Stomach (tissue), 8 donors: ENCODE measurements at regions not wholly inside any gene's neighbourhood (a gene's known extent, or its start where the extent isn't known, plus 50 kb on each side); places are given as distances from the start of the nearest gene placed in this dataset.

ENCODE experiments used
- DNase-seq, 2 donors: peaks; one replicate each; pipeline versions ENCODE4 v3.0.0 to v3.0.0-alpha.2; 2013 to 2019
- H3K27ac ChIP-seq, 5 donors: fragments of 200-600 bp in 4 of 5; sonication (generic) in 4 of 5; one replicate each; pipeline ENCODE4 v1.5.1; 2013 to 2019; ENCODE audit warnings: mild to moderate bottlenecking in 1 of 5, moderate library complexity in 1 of 5
- H3K27me3 ChIP-seq, 3 donors: fragments of 200-600 bp; sonication (generic); one replicate each; pipeline ENCODE4 v1.5.1; 2017 to 2019; ENCODE audit warnings: mixed run types in 1 of 3
- H3K36me3 ChIP-seq, 4 donors: fragments of 200-600 bp; sonication (generic); 1 replicate in 3 of 4; 2 replicates in 1 of 4; pipeline ENCODE4 v1.5.1; 2016 to 2019
- H3K4me1 ChIP-seq, 4 donors: fragments of 200-600 bp; sonication (generic); one replicate each; pipeline ENCODE4 v1.5.1; 2016 to 2019
- H3K4me3 ChIP-seq, 4 donors: fragments of 200-600 bp; sonication (generic) in 3 of 4; one replicate each; pipeline ENCODE4 v1.5.1; 2016 to 2019; ENCODE audit warnings: mild to moderate bottlenecking in 1 of 4
- H3K9me3 ChIP-seq, 4 donors: fragments of 200-600 bp; sonication (generic); one replicate each; pipeline ENCODE4 v1.5.1; 2016 to 2019
- EP300 ChIP-seq: sonication (generic); formaldehyde crosslinking; IDR thresholded peaks from one replicate; pipeline ENCODE4 v1.6.1; 2017; ENCODE audit warnings: antibody characterized with exemption
- POLR2A ChIP-seq, 4 donors: fragments of 450-650 bp; IDR thresholded peaks; one replicate each; pipeline ENCODE4 v1.6.1; 2016; ENCODE audit warnings: antibody characterized with exemption in 4 of 4, control low read depth in 2 of 4, mild to moderate bottlenecking in 1 of 4, moderate library complexity in 1 of 4
- POLR2AphosphoS5 ChIP-seq, 3 donors: sonication (generic); formaldehyde crosslinking; IDR thresholded peaks; one replicate each; pipeline ENCODE4 v1.6.1; 2016; ENCODE audit warnings: antibody characterized with exemption in 3 of 3
- WGBS, 5 donors: extraction: QIAGEN DNeasy Blood & Tissue Kit in 3 of 5; methylation state at CpG; one replicate each; pipeline versions ENCODE4 v1.1.5 to v1.1.7; 2013 to 2018; 5-methylcytosine and 5-hydroxymethylcytosine counted together
- intact Hi-C: fragments of 100-400 bp; cut with DNase I; formaldehyde crosslinking; loops from one replicate; pipeline ENCODE4 v1.15.1; 2023; ENCODE audit warnings: low total_unique reads
- TF ChIP-seq, protein P1 (sequence below), 7 experiments: fragments of 450-650 bp in 4 of 7; fragments of 200-600 bp in 3 of 7; sonication (generic) in 3 of 7; IDR thresholded peaks; one replicate each; pipeline ENCODE4 v1.5.1; 2016 to 2019; ENCODE audit warnings: antibody characterized with exemption in 7 of 7, control low read depth in 2 of 7, mild to moderate bottlenecking in 1 of 7
- donor health status: healthy with polysubstance abuse.
- donor health status: Bipolar disorder and iron deficiency.
- donor health status: healthy.

DNA sequence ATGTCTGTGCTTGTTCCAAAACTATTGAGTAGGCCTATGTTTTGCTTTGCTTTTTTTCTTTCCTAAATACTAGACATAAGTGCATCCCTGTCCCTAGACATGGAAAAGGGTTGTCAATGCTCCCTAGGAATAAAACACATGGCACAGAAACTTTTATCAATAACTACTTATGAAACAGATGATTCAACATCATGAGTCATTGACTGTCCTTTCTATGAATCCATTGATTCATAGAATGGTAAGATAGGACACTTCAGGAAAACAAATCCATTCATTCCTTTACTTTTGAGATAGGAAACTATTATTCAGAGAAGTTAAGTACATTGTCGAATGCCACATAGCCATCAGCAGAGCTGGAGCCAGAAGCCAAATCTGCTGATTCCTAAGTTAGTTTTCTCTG lies 147.5 kb downstream of the TSEN15 start:
- intact Hi-C loops = no loop called here
- DNase-seq = no peak
- H3K4me3 ChIP-seq = no peak overlapping the region
- no peaks in the 10 kb centered on the region for H3K36me3 ChIP-seq
- no peaks in the 10 kb centered on the region for H3K9me3 ChIP-seq
- no peaks in the 10 kb centered on the region for H3K27me3 ChIP-seq
- no peaks in the 10 kb centered on the region for H3K4me1 ChIP-seq
- WGBS, 5 donors = 86 to 91% (median 89%) methylated on average over 1 of the region's 1 CpG
- no peak overlapping the region for H3K27ac ChIP-seq
- TF ChIP-seq POLR2A (IDR thresholded peaks at IDR 0.05) = no peak
- TF ChIP-seq EP300 = no peak
- TF ChIP-seq POLR2AphosphoS5 (IDR thresholded peaks at IDR 0.05) = no peak
- TF ChIP-seq, protein P1, sequence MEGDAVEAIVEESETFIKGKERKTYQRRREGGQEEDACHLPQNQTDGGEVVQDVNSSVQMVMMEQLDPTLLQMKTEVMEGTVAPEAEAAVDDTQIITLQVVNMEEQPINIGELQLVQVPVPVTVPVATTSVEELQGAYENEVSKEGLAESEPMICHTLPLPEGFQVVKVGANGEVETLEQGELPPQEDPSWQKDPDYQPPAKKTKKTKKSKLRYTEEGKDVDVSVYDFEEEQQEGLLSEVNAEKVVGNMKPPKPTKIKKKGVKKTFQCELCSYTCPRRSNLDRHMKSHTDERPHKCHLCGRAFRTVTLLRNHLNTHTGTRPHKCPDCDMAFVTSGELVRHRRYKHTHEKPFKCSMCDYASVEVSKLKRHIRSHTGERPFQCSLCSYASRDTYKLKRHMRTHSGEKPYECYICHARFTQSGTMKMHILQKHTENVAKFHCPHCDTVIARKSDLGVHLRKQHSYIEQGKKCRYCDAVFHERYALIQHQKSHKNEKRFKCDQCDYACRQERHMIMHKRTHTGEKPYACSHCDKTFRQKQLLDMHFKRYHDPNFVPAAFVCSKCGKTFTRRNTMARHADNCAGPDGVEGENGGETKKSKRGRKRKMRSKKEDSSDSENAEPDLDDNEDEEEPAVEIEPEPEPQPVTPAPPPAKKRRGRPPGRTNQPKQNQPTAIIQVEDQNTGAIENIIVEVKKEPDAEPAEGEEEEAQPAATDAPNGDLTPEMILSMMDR (IDR thresholded peaks at IDR 0.05) = no peak

DNA sequence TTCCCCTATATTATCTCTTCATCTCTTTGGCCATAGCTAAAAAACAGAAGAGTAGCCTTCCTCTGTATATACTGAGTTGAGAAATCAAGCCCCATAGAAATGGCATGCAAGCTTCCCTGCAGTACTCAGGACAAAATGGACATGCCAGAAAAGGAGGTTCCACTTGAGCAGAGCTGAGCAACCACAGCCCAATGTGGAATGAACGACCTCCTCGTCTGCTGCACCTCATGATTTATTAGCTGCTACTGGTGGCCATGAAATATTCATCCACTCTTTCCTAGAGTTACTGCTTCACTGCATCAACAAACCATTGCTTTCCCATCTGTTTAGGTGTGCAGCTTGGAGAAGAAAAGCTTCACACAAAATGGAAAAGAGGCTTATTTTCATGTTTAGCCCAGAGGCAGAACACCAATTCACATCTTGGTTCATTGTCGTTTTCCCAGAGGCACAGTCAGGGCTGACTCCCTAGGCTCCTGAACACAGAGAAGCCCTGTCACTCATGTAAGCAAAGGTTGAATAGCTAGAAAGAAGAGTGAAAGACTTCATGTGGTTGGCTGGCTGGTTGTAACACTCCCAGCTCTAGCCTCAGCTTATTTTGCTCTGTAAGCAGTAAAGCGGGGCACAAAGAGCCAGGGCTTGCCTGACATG lies 148.0 kb downstream of the TSEN15 start:
- no peaks in the 10 kb centered on the region for H3K27me3 ChIP-seq
- intact Hi-C loops = no loop called here
- no peak for TF ChIP-seq EP300
- no peak for TF ChIP-seq POLR2AphosphoS5 (IDR thresholded peaks at IDR 0.05)
- TF ChIP-seq, protein P1 (IDR thresholded peaks at IDR 0.05) = no peak
- no peak for TF ChIP-seq POLR2A (IDR thresholded peaks at IDR 0.05)

DNA sequence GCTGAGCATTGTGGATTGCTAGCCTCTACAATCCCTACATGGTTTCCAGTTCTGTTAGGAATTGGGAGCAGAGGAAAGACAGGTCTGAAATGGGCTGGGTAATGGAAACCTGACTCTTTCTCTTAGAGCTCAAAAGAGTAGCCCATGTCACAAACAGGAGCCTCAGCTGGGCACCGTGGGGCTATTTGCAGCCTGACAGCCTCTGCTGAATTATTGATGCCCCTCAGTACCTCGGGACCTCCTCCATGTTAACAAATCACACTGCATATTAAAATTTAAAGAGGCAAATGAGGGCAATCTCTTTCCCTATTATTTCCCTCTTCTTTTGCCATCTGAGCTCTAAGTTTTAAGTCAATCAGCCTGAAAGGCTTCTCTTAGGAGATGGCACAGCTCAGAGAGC lies 157.1 kb downstream of the TSEN15 start:
- TF ChIP-seq EP300 = no peak
- TF ChIP-seq POLR2A (IDR thresholded peaks at IDR 0.05) = no peak
- TF ChIP-seq, protein P1 (IDR thresholded peaks at IDR 0.05) = no peak
- TF ChIP-seq POLR2AphosphoS5 (IDR thresholded peaks at IDR 0.05) = no peak
- Histone ChIP-seq H3K4me1 (no peaks in the 10 kb centered on the region), H3K4me3 (no peak overlapping the region), H3K27ac (no peak overlapping the region), H3K36me3 (no peaks in the 10 kb centered on the region), H3K9me3 (no peaks in the 10 kb centered on the region), H3K27me3 (no peaks in the 10 kb centered on the region)
- no peak for DNase-seq
- intact Hi-C loops = no loop called here
- 67 to 82% (median 73%) methylated on average over 2 of the region's 2 CpGs for WGBS, 5 donors

More for the DNA sequence above, 148.0 kb downstream of the TSEN15 start:
- WGBS, 5 donors = 58 to 81% (median 65%) methylated on average over 4 of the region's 4 CpGs
- Histone ChIP-seq H3K27ac (no peak overlapping the region), H3K4me1 (no peaks in the 10 kb centered on the region), H3K9me3 (no peaks in the 10 kb centered on the region), H3K36me3 (no peaks in the 10 kb centered on the region), H3K4me3 (no peak overlapping the region)
- no peak for DNase-seq

DNA sequence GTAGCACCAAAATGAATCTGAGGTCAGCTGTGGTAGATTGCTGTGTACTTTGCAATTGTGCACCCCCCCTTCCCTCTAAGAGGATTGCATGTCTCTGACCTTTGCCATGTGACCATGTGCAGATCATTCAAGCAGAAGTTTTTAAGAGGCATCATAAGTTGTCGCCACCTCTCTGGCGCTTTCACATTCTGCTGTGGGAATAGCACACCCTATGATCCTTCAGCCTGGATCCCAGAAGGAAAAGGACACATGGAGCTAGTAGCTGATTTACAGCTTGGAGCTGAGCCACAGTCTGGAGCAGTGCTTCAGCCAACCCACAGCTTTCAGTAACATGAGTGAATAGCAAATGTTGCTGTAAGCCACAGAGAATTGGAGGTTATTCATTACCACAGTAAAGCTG lies 158.5 kb downstream of the TSEN15 start:
- intact Hi-C loops = no loop called here
- DNase-seq = peak in 1 of 2 donors; percentile 45

More for the DNA sequence above, 158.5 kb downstream of the TSEN15 start:
- no peak for TF ChIP-seq POLR2A (IDR thresholded peaks at IDR 0.05)
- TF ChIP-seq EP300 = no peak
- no peak for TF ChIP-seq POLR2AphosphoS5 (IDR thresholded peaks at IDR 0.05)
- TF ChIP-seq, protein P1 (IDR thresholded peaks at IDR 0.05) = no peak
- WGBS, 5 donors = 84 to 93% (median 91%) methylated on average over 2 of the region's 2 CpGs
- no peaks in the 10 kb centered on the region for H3K27me3 ChIP-seq
- H3K27ac ChIP-seq = no peak overlapping the region
- no peaks in the 10 kb centered on the region for H3K4me1 ChIP-seq
- H3K4me3 ChIP-seq = no peak overlapping the region
- no peaks in the 10 kb centered on the region for H3K9me3 ChIP-seq
- H3K36me3 ChIP-seq = no peaks in the 10 kb centered on the region
